ENCODE measurements at regions not wholly inside any gene's neighbourhood (a gene's known extent, or its start where the extent isn't known, plus 50 kb on each side); places are given as distances from the start of the nearest gene placed in this dataset.

- no peak for DNase-seq (ENCODE audit: low spot score)
- H3K9me2 ChIP-seq (replicated peaks; ENCODE audit: insufficient read depth) = no peaks in the 10 kb centered on the region
- H3K4me2 ChIP-seq = no peak overlapping the region
- H3K27me3 ChIP-seq = no peaks in the 10 kb centered on the region
- no peaks in the 10 kb centered on the region for H4K20me1 ChIP-seq (ENCODE audit: insufficient read depth, poor library complexity, severe bottlenecking)
- no peak for TF ChIP-seq EZH2 (IDR thresholded peaks at IDR 0.05; ENCODE audit: borderline replicate concordance)
- TF ChIP-seq EZH2phosphoT487 (IDR thresholded peaks at IDR 0.05; ENCODE audit: low read depth, severe bottlenecking, unreplicated experiment) = no peak
- no peak for TF ChIP-seq CTCF (IDR thresholded peaks at IDR 0.05; ENCODE audit: poor library complexity)
- H3K4me3 ChIP-seq = no peak overlapping the region
- no peaks in the 10 kb centered on the region for H3K36me3 ChIP-seq (replicated peaks; ENCODE audit: insufficient read depth, low read depth)
- WGBS (ENCODE audit: low lambda C conversion rate, missing lambda C conversion rate) = 71% methylated on average over 4 of the region's 4 CpGs
- no peak overlapping the region for H3K27ac ChIP-seq
- H3K9me3 ChIP-seq (ENCODE audit: low read depth) = no peaks in the 10 kb centered on the region
- H3K79me2 ChIP-seq = no peaks in the 10 kb centered on the region
- no peaks in the 10 kb centered on the region for H3K4me1 ChIP-seq (ENCODE audit: insufficient read depth)
- no peak overlapping the region for H2AFZ ChIP-seq
Measured at GRCh38 chr1:221908573-221908972, 166.7 kb upstream of the DUSP10 start.

- Histone ChIP-seq H3K4me2 (no peak overlapping the region), H3K36me3 (replicated peaks; ENCODE audit: insufficient read depth, low read depth) (no peaks in the 10 kb centered on the region), H3K4me1 (ENCODE audit: insufficient read depth) (no peaks in the 10 kb centered on the region), H3K4me3 (no peak overlapping the region), H3K9me3 (ENCODE audit: low read depth) (no peaks in the 10 kb centered on the region), H3K27me3 (no peaks in the 10 kb centered on the region), H3K27ac (no peak overlapping the region), H3K79me2 (no peaks in the 10 kb centered on the region), H3K9me2 (replicated peaks; ENCODE audit: insufficient read depth) (no peaks in the 10 kb centered on the region), H2AFZ (no peak overlapping the region), H4K20me1 (ENCODE audit: insufficient read depth, poor library complexity, severe bottlenecking) (no peaks in the 10 kb centered on the region)
- WGBS (ENCODE audit: low lambda C conversion rate, missing lambda C conversion rate) = 92% methylated on average over 8 of the region's 8 CpGs
- TF ChIP-seq EZH2 (IDR thresholded peaks at IDR 0.05; ENCODE audit: borderline replicate concordance) = no peak
- TF ChIP-seq EZH2phosphoT487 (IDR thresholded peaks at IDR 0.05; ENCODE audit: low read depth, severe bottlenecking, unreplicated experiment) = no peak
- no peak for TF ChIP-seq CTCF (IDR thresholded peaks at IDR 0.05; ENCODE audit: poor library complexity)
- DNase-seq (ENCODE audit: low spot score) = no peak
Measured at GRCh38 chr1:221907166-221907932, 165.5 kb upstream of the DUSP10 start.

- no peak overlapping the region for H2AFZ ChIP-seq
Measured at GRCh38 chr1:221905802-221906201, 163.9 kb upstream of the DUSP10 start.

GRCh38 chr1:221904319-221904718, 162.4 kb upstream of the DUSP10 start:
- H3K79me2 ChIP-seq = no peaks in the 10 kb centered on the region
- no peak for DNase-seq (ENCODE audit: low spot score)
- H3K4me3 ChIP-seq = no peak overlapping the region
- no peak overlapping the region for H3K27ac ChIP-seq
- H2AFZ ChIP-seq = no peak overlapping the region
- H4K20me1 ChIP-seq (ENCODE audit: insufficient read depth, poor library complexity, severe bottlenecking) = no peaks in the 10 kb centered on the region
- no peaks in the 10 kb centered on the region for H3K36me3 ChIP-seq (replicated peaks; ENCODE audit: insufficient read depth, low read depth)
- 94% methylated on average over 2 of the region's 2 CpGs for WGBS (ENCODE audit: low lambda C conversion rate, missing lambda C conversion rate)
- H3K4me1 ChIP-seq (ENCODE audit: insufficient read depth) = no peaks in the 10 kb centered on the region
- H3K9me3 ChIP-seq (ENCODE audit: low read depth) = no peaks in the 10 kb centered on the region
- no peak overlapping the region for H3K4me2 ChIP-seq
- H3K9me2 ChIP-seq (replicated peaks; ENCODE audit: insufficient read depth) = no peaks in the 10 kb centered on the region
- H3K27me3 ChIP-seq = no peaks in the 10 kb centered on the region
- TF ChIP-seq CTCF (IDR thresholded peaks at IDR 0.05; ENCODE audit: poor library complexity) (no peak), EZH2phosphoT487 (IDR thresholded peaks at IDR 0.05; ENCODE audit: low read depth, severe bottlenecking, unreplicated experiment) (no peak), EZH2 (IDR thresholded peaks at IDR 0.05; ENCODE audit: borderline replicate concordance) (no peak)

More at GRCh38 chr1:221905802-221906201, 163.9 kb upstream of the DUSP10 start:
- no peak for DNase-seq (ENCODE audit: low spot score)
- TF ChIP-seq EZH2 (IDR thresholded peaks at IDR 0.05; ENCODE audit: borderline replicate concordance) (no peak), EZH2phosphoT487 (IDR thresholded peaks at IDR 0.05; ENCODE audit: low read depth, severe bottlenecking, unreplicated experiment) (no peak)
- H4K20me1 ChIP-seq (ENCODE audit: insufficient read depth, poor library complexity, severe bottlenecking) = no peaks in the 10 kb centered on the region
- no peak overlapping the region for H3K4me2 ChIP-seq
- no peaks in the 10 kb centered on the region for H3K9me2 ChIP-seq (replicated peaks; ENCODE audit: insufficient read depth)
- H3K79me2 ChIP-seq = no peaks in the 10 kb centered on the region
- no peaks in the 10 kb centered on the region for H3K27me3 ChIP-seq
- H3K4me3 ChIP-seq = no peak overlapping the region
- no peaks in the 10 kb centered on the region for H3K9me3 ChIP-seq (ENCODE audit: low read depth)
- no peaks in the 10 kb centered on the region for H3K4me1 ChIP-seq (ENCODE audit: insufficient read depth)
- no peak overlapping the region for H3K27ac ChIP-seq
- no peaks in the 10 kb centered on the region for H3K36me3 ChIP-seq (replicated peaks; ENCODE audit: insufficient read depth, low read depth)
- WGBS (ENCODE audit: low lambda C conversion rate, missing lambda C conversion rate) = 93% methylated on average over 2 of the region's 2 CpGs

All from hepatocyte (in vitro differentiated cells).